ENCODE measurements at regions not wholly inside any gene's neighbourhood (a gene's known extent, or its start where the extent isn't known, plus 50 kb on each side); places are given as distances from the start of the nearest gene placed in this dataset.

DNA sequence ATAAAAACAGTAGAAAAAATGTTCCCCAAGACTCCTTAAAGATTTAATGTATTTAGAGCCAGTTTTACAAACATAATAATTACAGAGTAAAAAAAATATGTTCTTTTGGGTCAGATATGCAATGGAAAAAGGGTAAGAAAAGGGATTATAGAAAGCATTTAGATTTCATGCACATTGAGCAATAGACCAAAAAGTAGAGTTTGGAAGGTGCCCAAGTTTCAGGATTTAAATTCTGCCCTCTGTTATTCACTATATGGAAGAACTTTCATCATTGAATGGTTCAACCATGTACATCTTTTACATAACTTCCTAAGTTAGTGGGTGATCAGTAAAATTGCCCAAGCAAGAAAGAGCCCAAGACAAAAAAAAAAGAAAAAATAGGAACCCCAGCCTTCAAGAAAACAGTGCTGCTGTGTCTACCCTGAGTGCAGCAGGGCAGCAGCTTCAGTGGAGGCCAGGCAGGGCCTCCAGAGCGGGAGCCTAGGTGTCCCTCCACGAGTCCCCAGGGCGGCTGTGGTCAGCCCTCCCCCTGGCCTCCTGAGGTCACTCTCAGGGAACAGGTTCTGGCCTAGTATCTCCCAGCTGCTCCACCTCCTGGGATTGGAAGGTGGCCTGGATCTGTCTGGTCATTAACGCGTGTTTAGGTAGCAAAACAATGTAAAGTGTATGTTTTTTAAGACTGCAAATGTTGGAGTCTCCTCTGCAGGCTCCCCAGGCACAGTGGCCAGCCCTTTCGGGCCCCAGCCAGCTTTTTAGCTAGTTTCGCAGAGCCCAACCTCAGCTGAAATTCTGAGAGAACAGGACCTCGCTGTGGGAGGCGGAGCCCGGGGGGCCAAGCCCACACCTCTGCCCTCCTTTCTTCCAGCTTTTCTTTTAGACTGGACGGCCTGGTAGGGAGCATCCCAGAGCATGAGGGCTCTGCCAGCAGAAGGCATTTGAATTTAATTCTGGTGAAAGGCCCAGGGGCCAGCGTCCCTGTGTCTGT, 77.3 kb downstream of the TEX51 start:
- H3K36me3 ChIP-seq (ENCODE audit: control insufficient read depth in 2 of 2, insufficient read depth in 1 of 2, low read length in 2 of 2) = no peaks in the 10 kb centered on the region
- ChIA-PET POLR2A (no interaction called here), CTCF (no interaction called here)
- TF ChIP-seq, protein P1, sequence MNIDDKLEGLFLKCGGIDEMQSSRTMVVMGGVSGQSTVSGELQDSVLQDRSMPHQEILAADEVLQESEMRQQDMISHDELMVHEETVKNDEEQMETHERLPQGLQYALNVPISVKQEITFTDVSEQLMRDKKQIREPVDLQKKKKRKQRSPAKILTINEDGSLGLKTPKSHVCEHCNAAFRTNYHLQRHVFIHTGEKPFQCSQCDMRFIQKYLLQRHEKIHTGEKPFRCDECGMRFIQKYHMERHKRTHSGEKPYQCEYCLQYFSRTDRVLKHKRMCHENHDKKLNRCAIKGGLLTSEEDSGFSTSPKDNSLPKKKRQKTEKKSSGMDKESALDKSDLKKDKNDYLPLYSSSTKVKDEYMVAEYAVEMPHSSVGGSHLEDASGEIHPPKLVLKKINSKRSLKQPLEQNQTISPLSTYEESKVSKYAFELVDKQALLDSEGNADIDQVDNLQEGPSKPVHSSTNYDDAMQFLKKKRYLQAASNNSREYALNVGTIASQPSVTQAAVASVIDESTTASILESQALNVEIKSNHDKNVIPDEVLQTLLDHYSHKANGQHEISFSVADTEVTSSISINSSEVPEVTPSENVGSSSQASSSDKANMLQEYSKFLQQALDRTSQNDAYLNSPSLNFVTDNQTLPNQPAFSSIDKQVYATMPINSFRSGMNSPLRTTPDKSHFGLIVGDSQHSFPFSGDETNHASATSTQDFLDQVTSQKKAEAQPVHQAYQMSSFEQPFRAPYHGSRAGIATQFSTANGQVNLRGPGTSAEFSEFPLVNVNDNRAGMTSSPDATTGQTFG (tag by site-specific recombination; IDR thresholded peaks at IDR 0.05; ENCODE audit: borderline replicate concordance) = no peak
- TF ChIP-seq, protein P2, sequence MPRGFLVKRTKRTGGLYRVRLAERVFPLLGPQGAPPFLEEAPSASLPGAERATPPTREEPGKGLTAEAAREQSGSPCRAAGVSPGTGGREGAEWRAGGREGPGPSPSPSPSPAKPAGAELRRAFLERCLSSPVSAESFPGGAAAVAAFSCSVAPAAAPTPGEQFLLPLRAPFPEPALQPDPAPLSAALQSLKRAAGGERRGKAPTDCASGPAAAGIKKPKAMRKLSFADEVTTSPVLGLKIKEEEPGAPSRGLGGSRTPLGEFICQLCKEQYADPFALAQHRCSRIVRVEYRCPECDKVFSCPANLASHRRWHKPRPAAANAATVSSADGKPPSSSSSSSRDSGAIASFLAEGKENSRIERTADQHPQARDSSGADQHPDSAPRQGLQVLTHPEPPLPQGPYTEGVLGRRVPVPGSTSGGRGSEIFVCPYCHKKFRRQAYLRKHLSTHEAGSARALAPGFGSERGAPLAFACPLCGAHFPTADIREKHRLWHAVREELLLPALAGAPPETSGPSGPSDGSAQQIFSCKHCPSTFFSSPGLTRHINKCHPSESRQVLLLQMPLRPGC (tag by site-specific recombination; IDR thresholded peaks at IDR 0.05) = no peak
- TF ChIP-seq WT1 (tag by site-specific recombination; IDR thresholded peaks at IDR 0.05) = no peak
- TF ChIP-seq, protein P3, sequence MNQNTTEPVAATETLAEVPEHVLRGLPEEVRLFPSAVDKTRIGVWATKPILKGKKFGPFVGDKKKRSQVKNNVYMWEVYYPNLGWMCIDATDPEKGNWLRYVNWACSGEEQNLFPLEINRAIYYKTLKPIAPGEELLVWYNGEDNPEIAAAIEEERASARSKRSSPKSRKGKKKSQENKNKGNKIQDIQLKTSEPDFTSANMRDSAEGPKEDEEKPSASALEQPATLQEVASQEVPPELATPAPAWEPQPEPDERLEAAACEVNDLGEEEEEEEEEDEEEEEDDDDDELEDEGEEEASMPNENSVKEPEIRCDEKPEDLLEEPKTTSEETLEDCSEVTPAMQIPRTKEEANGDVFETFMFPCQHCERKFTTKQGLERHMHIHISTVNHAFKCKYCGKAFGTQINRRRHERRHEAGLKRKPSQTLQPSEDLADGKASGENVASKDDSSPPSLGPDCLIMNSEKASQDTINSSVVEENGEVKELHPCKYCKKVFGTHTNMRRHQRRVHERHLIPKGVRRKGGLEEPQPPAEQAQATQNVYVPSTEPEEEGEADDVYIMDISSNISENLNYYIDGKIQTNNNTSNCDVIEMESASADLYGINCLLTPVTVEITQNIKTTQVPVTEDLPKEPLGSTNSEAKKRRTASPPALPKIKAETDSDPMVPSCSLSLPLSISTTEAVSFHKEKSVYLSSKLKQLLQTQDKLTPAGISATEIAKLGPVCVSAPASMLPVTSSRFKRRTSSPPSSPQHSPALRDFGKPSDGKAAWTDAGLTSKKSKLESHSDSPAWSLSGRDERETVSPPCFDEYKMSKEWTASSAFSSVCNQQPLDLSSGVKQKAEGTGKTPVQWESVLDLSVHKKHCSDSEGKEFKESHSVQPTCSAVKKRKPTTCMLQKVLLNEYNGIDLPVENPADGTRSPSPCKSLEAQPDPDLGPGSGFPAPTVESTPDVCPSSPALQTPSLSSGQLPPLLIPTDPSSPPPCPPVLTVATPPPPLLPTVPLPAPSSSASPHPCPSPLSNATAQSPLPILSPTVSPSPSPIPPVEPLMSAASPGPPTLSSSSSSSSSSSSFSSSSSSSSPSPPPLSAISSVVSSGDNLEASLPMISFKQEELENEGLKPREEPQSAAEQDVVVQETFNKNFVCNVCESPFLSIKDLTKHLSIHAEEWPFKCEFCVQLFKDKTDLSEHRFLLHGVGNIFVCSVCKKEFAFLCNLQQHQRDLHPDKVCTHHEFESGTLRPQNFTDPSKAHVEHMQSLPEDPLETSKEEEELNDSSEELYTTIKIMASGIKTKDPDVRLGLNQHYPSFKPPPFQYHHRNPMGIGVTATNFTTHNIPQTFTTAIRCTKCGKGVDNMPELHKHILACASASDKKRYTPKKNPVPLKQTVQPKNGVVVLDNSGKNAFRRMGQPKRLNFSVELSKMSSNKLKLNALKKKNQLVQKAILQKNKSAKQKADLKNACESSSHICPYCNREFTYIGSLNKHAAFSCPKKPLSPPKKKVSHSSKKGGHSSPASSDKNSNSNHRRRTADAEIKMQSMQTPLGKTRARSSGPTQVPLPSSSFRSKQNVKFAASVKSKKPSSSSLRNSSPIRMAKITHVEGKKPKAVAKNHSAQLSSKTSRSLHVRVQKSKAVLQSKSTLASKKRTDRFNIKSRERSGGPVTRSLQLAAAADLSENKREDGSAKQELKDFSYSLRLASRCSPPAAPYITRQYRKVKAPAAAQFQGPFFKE (tag by site-specific recombination; IDR thresholded peaks at IDR 0.05; ENCODE audit: borderline replicate concordance) = no peak
- TF ChIP-seq ZNF16 (tag by site-specific recombination; IDR thresholded peaks at IDR 0.05; ENCODE audit: low read depth) = no peak
- no peak for TF ChIP-seq ZNF626 (tag by site-specific recombination; IDR thresholded peaks at IDR 0.05)
- no peak overlapping the region for H3K27ac ChIP-seq (ENCODE audit: extremely low read depth, low read depth, low read length)
- no peaks in the 10 kb centered on the region for H3K9me3 ChIP-seq (ENCODE audit: control insufficient read depth, insufficient read depth, low read depth, low read length)
- no peaks in the 10 kb centered on the region for H3K4me1 ChIP-seq (ENCODE audit: control insufficient read depth, insufficient read depth, low read length)
- no peak overlapping the region for H3K4me3 ChIP-seq (ENCODE audit: low read depth, low read length)

DNA sequence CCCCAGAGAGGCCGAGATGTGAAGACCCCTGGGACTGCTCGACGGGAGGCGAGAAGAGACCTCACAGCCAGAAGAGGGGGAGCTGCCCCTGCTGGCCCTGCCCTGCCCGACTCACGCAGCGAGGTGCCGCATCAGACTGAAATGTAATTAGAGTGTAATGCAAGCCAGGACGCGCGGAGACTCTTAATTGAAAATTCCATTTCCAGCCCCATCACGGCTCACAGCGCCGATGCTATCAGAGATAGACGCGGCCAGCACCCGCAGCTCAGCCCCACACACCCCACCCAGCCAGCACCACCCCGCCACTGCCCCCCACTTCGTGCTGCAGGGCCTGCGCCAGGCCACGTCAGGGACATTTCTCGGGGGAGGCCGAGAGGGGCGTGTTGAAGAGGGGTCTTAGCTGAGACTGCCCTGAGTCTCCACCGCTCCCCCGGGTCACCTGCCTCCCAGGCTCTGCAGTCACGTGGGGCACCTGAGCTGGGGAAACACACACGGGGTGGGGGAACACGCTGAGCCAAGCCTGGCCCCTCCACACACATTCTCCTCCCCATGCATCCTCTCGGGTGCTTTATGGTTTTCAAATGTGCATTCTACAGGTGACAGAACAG, 78.1 kb downstream of the TEX51 start:
- H3K4me1 ChIP-seq (ENCODE audit: control insufficient read depth, insufficient read depth, low read length) = no peaks in the 10 kb centered on the region
- H3K27ac ChIP-seq (ENCODE audit: extremely low read depth, low read depth, low read length) = no peak overlapping the region
- POLR2A ChIA-PET = no interaction called here
- CTCF ChIA-PET = no interaction called here
- H3K9me3 ChIP-seq (ENCODE audit: control insufficient read depth, insufficient read depth, low read depth, low read length) = no peaks in the 10 kb centered on the region
- TF ChIP-seq ZFP37 (tag by site-specific recombination; IDR thresholded peaks at IDR 0.05) = no peak
- no peak for TF ChIP-seq ZNF133 (tag by site-specific recombination; IDR thresholded peaks at IDR 0.05)
- TF ChIP-seq, protein P4, sequence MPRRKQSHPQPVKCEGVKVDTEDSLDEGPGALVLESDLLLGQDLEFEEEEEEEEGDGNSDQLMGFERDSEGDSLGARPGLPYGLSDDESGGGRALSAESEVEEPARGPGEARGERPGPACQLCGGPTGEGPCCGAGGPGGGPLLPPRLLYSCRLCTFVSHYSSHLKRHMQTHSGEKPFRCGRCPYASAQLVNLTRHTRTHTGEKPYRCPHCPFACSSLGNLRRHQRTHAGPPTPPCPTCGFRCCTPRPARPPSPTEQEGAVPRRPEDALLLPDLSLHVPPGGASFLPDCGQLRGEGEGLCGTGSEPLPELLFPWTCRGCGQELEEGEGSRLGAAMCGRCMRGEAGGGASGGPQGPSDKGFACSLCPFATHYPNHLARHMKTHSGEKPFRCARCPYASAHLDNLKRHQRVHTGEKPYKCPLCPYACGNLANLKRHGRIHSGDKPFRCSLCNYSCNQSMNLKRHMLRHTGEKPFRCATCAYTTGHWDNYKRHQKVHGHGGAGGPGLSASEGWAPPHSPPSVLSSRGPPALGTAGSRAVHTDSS (tag by site-specific recombination; IDR thresholded peaks at IDR 0.05) = no peak
- TF ChIP-seq, protein P5, sequence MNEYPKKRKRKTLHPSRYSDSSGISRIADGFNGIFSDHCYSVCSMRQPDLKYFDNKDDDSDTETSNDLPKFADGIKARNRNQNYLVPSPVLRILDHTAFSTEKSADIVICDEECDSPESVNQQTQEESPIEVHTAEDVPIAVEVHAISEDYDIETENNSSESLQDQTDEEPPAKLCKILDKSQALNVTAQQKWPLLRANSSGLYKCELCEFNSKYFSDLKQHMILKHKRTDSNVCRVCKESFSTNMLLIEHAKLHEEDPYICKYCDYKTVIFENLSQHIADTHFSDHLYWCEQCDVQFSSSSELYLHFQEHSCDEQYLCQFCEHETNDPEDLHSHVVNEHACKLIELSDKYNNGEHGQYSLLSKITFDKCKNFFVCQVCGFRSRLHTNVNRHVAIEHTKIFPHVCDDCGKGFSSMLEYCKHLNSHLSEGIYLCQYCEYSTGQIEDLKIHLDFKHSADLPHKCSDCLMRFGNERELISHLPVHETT (tag by site-specific recombination; IDR thresholded peaks at IDR 0.05) = no peak
- no peak for TF ChIP-seq ZNF2 (tag by site-specific recombination; IDR thresholded peaks at IDR 0.05)
- no peaks in the 10 kb centered on the region for H3K36me3 ChIP-seq (ENCODE audit: control insufficient read depth in 2 of 2, insufficient read depth in 1 of 2, low read length in 2 of 2)
- H3K4me3 ChIP-seq (ENCODE audit: low read depth, low read length) = no peak overlapping the region
